PC-9 (cell line): ENCODE measurements at regions not wholly inside any gene's neighbourhood (a gene's known extent, or its start where the extent isn't known, plus 50 kb on each side); places are given as distances from the start of the nearest gene placed in this dataset.
A peak's percentile ranks its signal among the peaks of the same experiment; 100 is the strongest.

Experiments
- BruUV-seq: library from RNA; stranded (reverse); fragments of 400-500 nt; replicated peaks from 2 replicates; lab custom pipeline; 2021; lab: Mats Ljungman, UMichigan
- CTCF ChIA-PET: fragments of 300-600 bp; sonication (Branson Sonifier 250); formaldehyde crosslinking; loops from one replicate; lab custom pipeline; 2022; ENCODE audit warnings: antibody characterized with exemption; lab: Charles Lee
- POLR2A ChIA-PET: fragments of 300-600 bp; sonication (Branson Sonifier 250); formaldehyde crosslinking; loops from one replicate; lab custom pipeline; 2022; ENCODE audit warnings: antibody characterized with exemption; ENCODE audit not compliant: unreplicated experiment; lab: Charles Lee
- DNase-seq, 2 experiments: peaks; one replicate each; pipeline versions ENCODE4 v3.0.0 to v3.0.0-alpha.2; 2015 to 2022; ENCODE audit warnings: mixed read lengths in 1 of 2
- H2AFZ ChIP-seq: fragments of 200-600 bp; sonication (generic); 2 replicates; pipeline ENCODE4 v1.8.1; 2017; ENCODE audit warnings: antibody characterized with exemption
- H3F3A ChIP-seq: fragments of 200-600 bp; sonication (generic); 2 replicates; pipeline ENCODE4 v1.8.1; 2017; ENCODE audit warnings: antibody characterized with exemption, mild to moderate bottlenecking, low read depth; ENCODE audit not compliant: insufficient read depth
- H3K27ac ChIP-seq: fragments of 200-600 bp; sonication (generic); 2 replicates; pipeline ENCODE4 v1.6.1; 2016; ENCODE audit warnings: mixed run types
- H3K27me3 ChIP-seq: fragments of 200-600 bp; sonication (generic); 2 replicates; pipeline ENCODE4 v1.6.1; 2016; ENCODE audit warnings: low read depth, mixed run types; ENCODE audit not compliant: insufficient read depth
- H3K36me3 ChIP-seq: fragments of 200-600 bp; sonication (generic); 2 replicates; pipeline ENCODE4 v1.6.1; 2016; ENCODE audit warnings: low read depth, mixed run types
- H3K4me1 ChIP-seq: fragments of 200-600 bp; sonication (generic); replicated peaks from 2 replicates; pipeline ENCODE4 v1.6.1; 2016; ENCODE audit warnings: mixed run types; ENCODE audit not compliant: insufficient read depth
- H3K4me2 ChIP-seq: fragments of 200-600 bp; sonication (generic); 2 replicates; pipeline ENCODE4 v1.6.1; 2017; ENCODE audit warnings: mixed run types
- H3K4me3 ChIP-seq: fragments of 200-600 bp; sonication (generic); 2 replicates; pipeline ENCODE4 v1.6.1; 2016; ENCODE audit warnings: mixed run types
- H3K79me2 ChIP-seq: fragments of 200-600 bp; sonication (generic); 2 replicates; pipeline ENCODE4 v1.6.1; 2017; ENCODE audit warnings: low read depth, mixed run types
- H3K9me2 ChIP-seq: fragments of 200-600 bp; sonication (generic); 2 replicates; pipeline ENCODE4 v1.8.1; 2017; ENCODE audit warnings: mild to moderate bottlenecking; ENCODE audit not compliant: insufficient read depth
- H3K9me3 ChIP-seq: fragments of 200-600 bp; sonication (generic); 2 replicates; pipeline ENCODE4 v1.8.1; 2016; ENCODE audit warnings: low read depth; ENCODE audit not compliant: insufficient read depth
- H4K20me1 ChIP-seq: fragments of 200-600 bp; sonication (generic); 2 replicates; pipeline ENCODE4 v1.8.1; 2017; ENCODE audit not compliant: insufficient read depth
- CTCF ChIP-seq: fragments of 200-600 bp; sonication (generic); conservative IDR thresholded peaks from 2 replicates; pipeline ENCODE4 v1.6.1; 2017; ENCODE audit warnings: mixed run types, antibody characterized with exemption, mild to moderate bottlenecking, moderate library complexity
- EZH2 ChIP-seq: fragments of 200-600 bp; sonication (generic); IDR thresholded peaks from 2 replicates; pipeline ENCODE4 v1.8.0; 2017; ENCODE audit warnings: antibody characterized with exemption, low read depth
- intact Hi-C: fragments of 100-400 bp; cut with micrococcal nuclease; formaldehyde crosslinking; loops from one replicate; pipeline ENCODE4 v1.10.0; 2022; ENCODE audit not compliant: unreplicated experiment

GRCh38 chr5:58286741-58287140 lies 173.1 kb downstream of the PLK2 start:
- H3K36me3 ChIP-seq: no peaks in the 10 kb centered on the region
- no peak for DNase-seq
- no peaks in the 10 kb centered on the region for H3K79me2 ChIP-seq
- peak overlapping the region; percentile 48 for H2AFZ ChIP-seq
- H3F3A ChIP-seq: no peaks in the 10 kb centered on the region
- no peak overlapping the region for H3K4me3 ChIP-seq
- no peaks in the 10 kb centered on the region for H3K4me1 ChIP-seq
- no peaks in the 10 kb centered on the region for H3K9me2 ChIP-seq
- no peaks in the 10 kb centered on the region for H4K20me1 ChIP-seq
- ChIA-PET POLR2A (no interaction called here), CTCF (no interaction called here)
- H3K27me3 ChIP-seq: no peaks in the 10 kb centered on the region
- H3K27ac ChIP-seq: no peak overlapping the region
- TF ChIP-seq EZH2 (no peak), CTCF (no peak)
- BruUV-seq: no TSS peak
- H3K4me2 ChIP-seq: no peak overlapping the region
- H3K9me3 ChIP-seq: no peaks in the 10 kb centered on the region
- intact Hi-C loops: no loop called here

GRCh38 chr5:58285900-58286299 lies 174.0 kb downstream of the PLK2 start:
- TF ChIP-seq EZH2 (no peak), CTCF (no peak)
- no peak for DNase-seq
- POLR2A ChIA-PET: no interaction called here
- CTCF ChIA-PET: no interaction called here
- Histone ChIP-seq H3K36me3 (no peaks in the 10 kb centered on the region), H3K9me2 (no peaks in the 10 kb centered on the region), H3F3A (no peaks in the 10 kb centered on the region), H3K79me2 (no peaks in the 10 kb centered on the region), H4K20me1 (no peaks in the 10 kb centered on the region), H3K27ac (no peak overlapping the region), H2AFZ (no peak overlapping the region), H3K27me3 (no peaks in the 10 kb centered on the region), H3K9me3 (no peaks in the 10 kb centered on the region), H3K4me3 (no peak overlapping the region), H3K4me1 (no peaks in the 10 kb centered on the region), H3K4me2 (no peak overlapping the region)
- no TSS peak for BruUV-seq
- intact Hi-C loops: no loop called here

GRCh38 chr5:58284886-58285285 lies 175.0 kb downstream of the PLK2 start:
- ChIA-PET POLR2A (interaction anchor here (0.8 kb wide), 1 partner anchor 94 kb away, joined by 6 read pairs; no protein-coding TSS in a partner anchor), CTCF (interaction anchor here (0.6 kb wide), 1 partner anchor 265 kb away, joined by 3 read pairs; no protein-coding TSS in a partner anchor)
- Histone ChIP-seq H3F3A (no peaks in the 10 kb centered on the region), H3K27me3 (no peaks in the 10 kb centered on the region), H3K36me3 (no peaks in the 10 kb centered on the region), H3K4me3 (no peak overlapping the region), H2AFZ (no peak overlapping the region), H3K4me2 (no peak overlapping the region), H3K4me1 (no peaks in the 10 kb centered on the region), H3K79me2 (no peaks in the 10 kb centered on the region), H3K9me3 (no peaks in the 10 kb centered on the region), H4K20me1 (no peaks in the 10 kb centered on the region), H3K9me2 (no peaks in the 10 kb centered on the region), H3K27ac (no peak overlapping the region)
- TF ChIP-seq CTCF: no peak
- TF ChIP-seq EZH2: no peak
- no TSS peak for BruUV-seq
- DNase-seq: no peak
- intact Hi-C loops: no loop called here
